ENCODE measurements at regions not wholly inside any gene's neighbourhood (a gene's known extent, or its start where the extent isn't known, plus 50 kb on each side); places are given as distances from the start of the nearest gene placed in this dataset.

DNA sequence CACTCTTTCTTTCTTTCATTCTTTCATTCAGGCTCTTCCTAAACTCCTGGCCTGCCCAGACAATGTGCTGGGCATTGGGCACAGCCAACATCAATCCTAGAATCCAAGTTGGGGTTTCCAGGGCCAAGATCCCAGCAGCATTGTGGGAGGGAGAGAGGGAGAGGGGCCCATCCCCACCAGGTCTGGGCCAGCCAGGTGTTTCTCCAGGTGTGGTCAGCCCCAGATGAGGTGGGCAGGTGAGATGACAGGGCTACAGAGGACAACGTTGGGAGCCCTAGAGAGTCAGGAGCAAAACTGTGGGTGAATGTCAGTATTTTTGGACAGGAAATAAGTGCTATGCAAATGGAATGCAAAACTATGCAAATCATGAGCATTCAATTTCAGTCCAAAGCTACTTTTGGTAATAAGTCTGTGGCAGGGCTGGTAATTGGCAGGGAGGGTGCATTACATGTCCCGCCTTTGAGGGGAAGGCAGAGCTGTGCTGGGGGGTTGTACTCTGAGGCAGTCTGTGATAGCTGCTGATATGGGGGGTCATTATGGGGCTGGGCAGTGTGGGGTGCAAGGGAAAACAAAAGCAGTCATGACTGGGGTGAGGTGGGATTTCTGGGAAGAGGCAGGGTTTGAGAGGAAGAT, 139.9 kb upstream of the IGSF21 start:
- Mint-ChIP-seq H3K27ac (no peak overlapping the region), H3K4me3 (no peak overlapping the region), H3K36me3 (ENCODE audit: low read depth) (no peaks in the 10 kb centered on the region), H3K4me1 (ENCODE audit: low read depth) (no peaks in the 10 kb centered on the region), H3K9me3 (no peaks in the 10 kb centered on the region), H3K27me3 (peaks cover 18% of the 10 kb centered on the region)
- Histone ChIP-seq H3K9me3 (ENCODE audit: control insufficient read depth in 1 of 2, insufficient read depth in 1 of 2, low read length in 2 of 2) (peaks cover 0 to 5% of the 10 kb centered on the region in 2 experiments), H3K27me3 (ENCODE audit: control insufficient read depth in 1 of 2, insufficient read depth in 2 of 2, low read length in 2 of 2) (no peaks in the 10 kb centered on the region), H3K4me3 (ENCODE audit: low read length) (no peak overlapping the region), H3K27ac (ENCODE audit: low read depth in 1 of 2, low read length in 2 of 2) (no peak overlapping the region), H3K36me3 (ENCODE audit: insufficient read depth, low read length) (no peaks in the 10 kb centered on the region), H3K4me1 (ENCODE audit: insufficient read depth, low read length) (no peaks in the 10 kb centered on the region)
- no peak for DNase-seq
- POLR2A ChIA-PET = no interaction called here
- intact Hi-C loops (cut with DNase I, micrococcal nuclease) = no loop called here
- CTCF ChIA-PET = no interaction called here
- no peak for ATAC-seq (ENCODE audit: poor library complexity)
- TF ChIP-seq, protein P1, sequence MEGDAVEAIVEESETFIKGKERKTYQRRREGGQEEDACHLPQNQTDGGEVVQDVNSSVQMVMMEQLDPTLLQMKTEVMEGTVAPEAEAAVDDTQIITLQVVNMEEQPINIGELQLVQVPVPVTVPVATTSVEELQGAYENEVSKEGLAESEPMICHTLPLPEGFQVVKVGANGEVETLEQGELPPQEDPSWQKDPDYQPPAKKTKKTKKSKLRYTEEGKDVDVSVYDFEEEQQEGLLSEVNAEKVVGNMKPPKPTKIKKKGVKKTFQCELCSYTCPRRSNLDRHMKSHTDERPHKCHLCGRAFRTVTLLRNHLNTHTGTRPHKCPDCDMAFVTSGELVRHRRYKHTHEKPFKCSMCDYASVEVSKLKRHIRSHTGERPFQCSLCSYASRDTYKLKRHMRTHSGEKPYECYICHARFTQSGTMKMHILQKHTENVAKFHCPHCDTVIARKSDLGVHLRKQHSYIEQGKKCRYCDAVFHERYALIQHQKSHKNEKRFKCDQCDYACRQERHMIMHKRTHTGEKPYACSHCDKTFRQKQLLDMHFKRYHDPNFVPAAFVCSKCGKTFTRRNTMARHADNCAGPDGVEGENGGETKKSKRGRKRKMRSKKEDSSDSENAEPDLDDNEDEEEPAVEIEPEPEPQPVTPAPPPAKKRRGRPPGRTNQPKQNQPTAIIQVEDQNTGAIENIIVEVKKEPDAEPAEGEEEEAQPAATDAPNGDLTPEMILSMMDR (IDR thresholded peaks at IDR 0.05) = no peak

DNA sequence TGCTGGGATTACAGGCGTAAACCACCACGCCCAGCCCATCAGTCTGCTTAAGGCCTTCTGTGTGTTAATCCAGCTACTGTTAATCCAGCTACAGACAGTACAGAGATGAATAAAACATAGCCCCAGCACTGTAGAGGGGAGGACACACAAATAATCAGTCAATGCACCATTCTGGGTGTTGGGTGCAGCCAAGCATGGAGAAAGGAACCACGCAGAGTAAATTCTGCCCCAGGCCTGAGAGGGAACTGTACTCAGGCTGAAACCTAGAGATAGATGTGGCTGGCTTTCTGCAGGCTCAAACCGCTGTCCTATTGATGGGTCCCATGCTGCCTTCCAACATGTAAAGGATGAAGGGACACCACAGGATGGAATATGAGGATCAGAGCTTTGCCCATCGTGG, 136.8 kb upstream of the IGSF21 start:
- intact Hi-C loops (cut with DNase I, micrococcal nuclease) = no loop called here
- Histone ChIP-seq H3K4me1 (ENCODE audit: insufficient read depth, low read length) (no peaks in the 10 kb centered on the region), H3K27me3 (ENCODE audit: control insufficient read depth in 1 of 2, insufficient read depth in 2 of 2, low read length in 2 of 2) (no peaks in the 10 kb centered on the region), H3K27ac (ENCODE audit: low read depth in 1 of 2, low read length in 2 of 2) (no peak overlapping the region), H3K9me3 (ENCODE audit: control insufficient read depth in 1 of 2, insufficient read depth in 1 of 2, low read length in 2 of 2) (peaks cover 0 to 5% of the 10 kb centered on the region in 2 experiments), H3K36me3 (ENCODE audit: insufficient read depth, low read length) (no peaks in the 10 kb centered on the region), H3K4me3 (ENCODE audit: low read length) (no peak overlapping the region)
- no peaks in the 10 kb centered on the region for H3K36me3 Mint-ChIP-seq (ENCODE audit: low read depth)
- POLR2A ChIA-PET = no interaction called here
- ATAC-seq (ENCODE audit: poor library complexity) (no peak), DNase-seq (no peak)
- no peak overlapping the region for H3K4me3 Mint-ChIP-seq
- H3K27ac Mint-ChIP-seq = no peak overlapping the region
- CTCF ChIA-PET = no interaction called here
- H3K4me1 Mint-ChIP-seq (ENCODE audit: low read depth) = no peaks in the 10 kb centered on the region
- no peaks in the 10 kb centered on the region for H3K9me3 Mint-ChIP-seq
- peaks cover 33% of the 10 kb centered on the region for H3K27me3 Mint-ChIP-seq
- TF ChIP-seq, protein P1 (IDR thresholded peaks at IDR 0.05) = no peak

DNA sequence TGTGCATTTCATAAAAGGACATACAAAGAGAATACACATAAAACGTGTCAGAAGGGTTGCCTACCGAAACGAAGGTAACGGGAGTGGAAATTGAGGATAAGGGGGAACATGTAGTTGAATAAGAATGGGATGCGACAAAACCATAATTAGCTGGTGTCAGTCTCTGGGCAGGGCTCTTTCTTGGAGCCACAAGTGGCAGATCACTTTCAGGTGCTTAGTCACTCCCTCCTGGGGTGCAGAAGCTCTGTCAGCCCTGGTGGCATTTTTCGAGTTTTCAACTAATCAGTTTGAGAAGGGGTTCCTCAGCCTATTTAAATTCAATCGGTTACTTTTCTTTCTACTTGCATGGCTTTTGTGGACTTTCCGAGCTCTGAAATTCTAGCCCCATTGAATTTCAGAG, 133.9 kb upstream of the IGSF21 start:
- Histone ChIP-seq H3K4me1 (ENCODE audit: insufficient read depth, low read length) (no peaks in the 10 kb centered on the region), H3K27ac (ENCODE audit: low read depth in 1 of 2, low read length in 2 of 2) (no peak overlapping the region), H3K36me3 (ENCODE audit: insufficient read depth, low read length) (no peaks in the 10 kb centered on the region), H3K9me3 (ENCODE audit: control insufficient read depth in 1 of 2, insufficient read depth in 1 of 2, low read length in 2 of 2) (no peaks in the 10 kb centered on the region), H3K27me3 (ENCODE audit: control insufficient read depth in 1 of 2, insufficient read depth in 2 of 2, low read length in 2 of 2) (no peaks in the 10 kb centered on the region), H3K4me3 (ENCODE audit: low read length) (no peak overlapping the region)
- Mint-ChIP-seq H3K27me3 (peaks cover 20% of the 10 kb centered on the region), H3K9me3 (no peaks in the 10 kb centered on the region), H3K4me3 (no peak overlapping the region), H3K4me1 (ENCODE audit: low read depth) (no peaks in the 10 kb centered on the region), H3K27ac (no peak overlapping the region), H3K36me3 (ENCODE audit: low read depth) (no peaks in the 10 kb centered on the region)
- intact Hi-C loops (cut with DNase I, micrococcal nuclease) = no loop called here
- ChIA-PET POLR2A (no interaction called here), CTCF (no interaction called here)
- DNase-seq = no peak
- TF ChIP-seq, protein P1 (IDR thresholded peaks at IDR 0.05) = no peak
- ATAC-seq (ENCODE audit: poor library complexity) = no peak

Measured in CD4-positive, alpha-beta T cell (primary cell).